Bronchial epithelial cell (primary cell): ENCODE measurements at regions not wholly inside any gene's neighbourhood (a gene's known extent, or its start where the extent isn't known, plus 50 kb on each side); places are given as distances from the start of the nearest gene placed in this dataset.

Source experiments
- DNase-seq: peaks from one replicate; pipeline ENCODE4 v3.0.0-alpha.2; 2010; ENCODE audit warnings: low read depth
- FAIRE-seq: peaks from 2 replicates; lab custom pipeline; 2011; peaks lifted over from hg19 to GRCh38; lab: Jason Lieb, UNC
- H3K27me3 ChIP-seq: 2 replicates; pipeline ENCODE4 v1.5.1; 2011; ENCODE audit warnings: low read length; ENCODE audit not compliant: control insufficient read depth, insufficient read depth
- H3K36me3 ChIP-seq: 2 replicates; pipeline ENCODE4 v1.5.1; 2011; ENCODE audit warnings: low read length; ENCODE audit not compliant: control insufficient read depth, insufficient read depth
- H3K4me3 ChIP-seq: 2 replicates; pipeline ENCODE4 v1.5.1; 2011; ENCODE audit warnings: mild to moderate bottlenecking, low read depth, low read length, control low read depth
- CTCF ChIP-seq: IDR thresholded peaks from 2 replicates; pipeline ENCODE4 v1.5.1; 2011; ENCODE audit warnings: mild to moderate bottlenecking, moderate library complexity, low read length, control low read depth, inconsistent platforms; ENCODE audit not compliant: insufficient read depth, severe bottlenecking

- Histone ChIP-seq H3K27me3 (no peaks in the 10 kb centered on the region), H3K4me3 (no peak overlapping the region), H3K36me3 (no peaks in the 10 kb centered on the region)
- no peak for TF ChIP-seq CTCF
- DNase-seq (no peak), FAIRE-seq (no peak)
Observed at GRCh38 chr2:187875261-187876141, 321.3 kb upstream of the TFPI start.

GRCh38 chr2:187876554-187876953, 322.3 kb upstream of the TFPI start:
- DNase-seq (no peak), FAIRE-seq (no peak)
- TF ChIP-seq CTCF, result no peak
- Histone ChIP-seq H3K4me3 (no peak overlapping the region), H3K27me3 (no peaks in the 10 kb centered on the region), H3K36me3 (no peaks in the 10 kb centered on the region)

GRCh38 chr2:187877391-187877790, 323.2 kb upstream of the TFPI start:
- DNase-seq (no peak), FAIRE-seq (no peak)
- H3K4me3 ChIP-seq, result no peak overlapping the region
- TF ChIP-seq CTCF, result no peak
- no peaks in the 10 kb centered on the region for H3K27me3 ChIP-seq
- H3K36me3 ChIP-seq, result no peaks in the 10 kb centered on the region

GRCh38 chr2:187878112-187878511, 323.9 kb upstream of the TFPI start:
- FAIRE-seq (no peak), DNase-seq (no peak)

GRCh38 chr2:187879491-187879890, 325.3 kb upstream of the TFPI start:
- DNase-seq, result no peak
- no peak for FAIRE-seq
- TF ChIP-seq CTCF, result no peak
- no peak overlapping the region for H3K4me3 ChIP-seq
- H3K36me3 ChIP-seq, result no peaks in the 10 kb centered on the region
- no peaks in the 10 kb centered on the region for H3K27me3 ChIP-seq

More at GRCh38 chr2:187878112-187878511, 323.9 kb upstream of the TFPI start:
- Histone ChIP-seq H3K27me3 (no peaks in the 10 kb centered on the region), H3K4me3 (no peak overlapping the region), H3K36me3 (no peaks in the 10 kb centered on the region)
- TF ChIP-seq CTCF, result no peak
